HepG2 (cell line): ENCODE measurements at regions not wholly inside any gene's neighbourhood (a gene's known extent, or its start where the extent isn't known, plus 50 kb on each side); places are given as distances from the start of the nearest gene placed in this dataset.

Experiments used
- ATAC-seq: fragments of 200-7000 bp; cut with Tn5 transposase; 3 replicates; pipeline ENCODE4 v1.9.1; 2020; ENCODE audit warnings: mild to moderate bottlenecking, moderate library complexity
- BruUV-seq: library from RNA; stranded (reverse); fragments of 400-500 nt; replicated peaks from 2 replicates; lab custom pipeline; 2021; lab: Mats Ljungman, UMichigan
- CTCF ChIA-PET: fragments of 300-600 bp; formaldehyde crosslinking; extraction: SDS; loops from one replicate; lab custom pipeline; 2021; ENCODE audit warnings: low total read pairs, inconsistent platforms, low intra/inter-chr PET ratio; lab: Yijun Ruan, JAX
- POLR2A ChIA-PET: fragments of 350-600 bp; sonication (Branson Sonifier 250); formaldehyde crosslinking; loops from one replicate; lab custom pipeline; 2020; ENCODE audit warnings: antibody characterized with exemption, inconsistent platforms; lab: Yijun Ruan, JAX
- DNase-seq: peaks from one replicate; pipeline ENCODE4 v3.0.0-alpha.2; 2015; ENCODE audit warnings: low spot score
- FAIRE-seq: peaks from 3 replicates; lab custom pipeline; 2011; peaks lifted over from hg19 to GRCh38; lab: Jason Lieb, UNC
- H2AFZ ChIP-seq: one replicate; pipeline ENCODE4 v1.6.1; 2011; ENCODE audit warnings: low read length, inconsistent platforms
- H3K27ac ChIP-seq: fragments of 300-600 bp; 3 replicates; pipeline ENCODE4 v1.8.0; 2011; ENCODE audit warnings: mixed run types, mild to moderate bottlenecking, mixed read lengths, low read length, inconsistent platforms; ENCODE audit not compliant: insufficient read depth; ENCODE audit errors: extremely low read length
- H3K27me3 ChIP-seq, 2 experiments: fragments of 200-600 bp in 1 of 2; 2 replicates in 1 of 2; 3 replicates in 1 of 2; pipeline versions ENCODE4 v1.6.0 to v1.8.0; 2011; ENCODE audit warnings: low read length in 2 of 2, mild to moderate bottlenecking in 2 of 2, moderate library complexity in 2 of 2, inconsistent platforms in 1 of 2; ENCODE audit not compliant: insufficient read depth in 2 of 2, control insufficient read depth in 1 of 2
- H3K36me3 ChIP-seq, 2 experiments: fragments of 200-600 bp in 1 of 2; replicated peaks in 1 of 2; 2 replicates in 1 of 2; 3 replicates in 1 of 2; pipeline versions ENCODE4 v1.5.1 to v1.8.0; 2011; ENCODE audit warnings: low read length in 2 of 2, inconsistent platforms in 1 of 2; ENCODE audit not compliant: insufficient read depth in 2 of 2, control insufficient read depth in 1 of 2
- H3K4me1 ChIP-seq: 2 replicates; pipeline ENCODE4 v1.5.1; 2012; ENCODE audit warnings: low read length, inconsistent platforms; ENCODE audit not compliant: insufficient read depth
- H3K4me2 ChIP-seq: 2 replicates; pipeline ENCODE4 v1.6.0; 2011; ENCODE audit warnings: low read depth, low read length, inconsistent platforms
- H3K4me3 ChIP-seq, 3 experiments: fragments of 200-600 bp in 1 of 3; sonication (generic), shearing (Covaris generic) in 1 of 3; replicated peaks in 1 of 3; 2 replicates each; pipeline ENCODE4 v1.5.1; 2011 to 2016; ENCODE audit warnings: low read length in 3 of 3, inconsistent platforms in 2 of 3, low read depth in 2 of 3, mild to moderate bottlenecking in 2 of 3, control low read depth in 1 of 3, mixed read lengths in 1 of 3; ENCODE audit not compliant: insufficient read depth in 1 of 3
- H3K79me2 ChIP-seq: one replicate; pipeline ENCODE4 v1.6.1; 2011; ENCODE audit warnings: low read length, inconsistent platforms; ENCODE audit not compliant: insufficient read depth
- H3K9ac ChIP-seq: 2 replicates; pipeline ENCODE4 v1.6.0; 2011; ENCODE audit warnings: mild to moderate bottlenecking, low read depth, low read length, inconsistent platforms; ENCODE audit not compliant: insufficient read depth
- H3K9me3 ChIP-seq: 2 replicates; pipeline ENCODE4 v1.5.1; 2012; ENCODE audit warnings: mild to moderate bottlenecking, low read length
- H4K20me1 ChIP-seq: 2 replicates; pipeline ENCODE4 v1.6.0; 2011; ENCODE audit warnings: inconsistent platforms, mild to moderate bottlenecking, low read length, moderate library complexity; ENCODE audit not compliant: insufficient read depth
- ATF5 ChIP-seq: sonication (generic); formaldehyde crosslinking; IDR thresholded peaks from 2 replicates; pipeline ENCODE4 v1.4.0; 2020; ENCODE audit warnings: mild to moderate bottlenecking, low read depth, missing genetic modification reagents
- EHMT2 ChIP-seq: fragments of 200-600 bp; sonication (generic); IDR thresholded peaks from 2 replicates; pipeline ENCODE4 v1.7.0; 2017; ENCODE audit warnings: antibody characterized with exemption, low read depth, low read length, borderline replicate concordance
- GABPB1 ChIP-seq: IDR thresholded peaks from 2 replicates; pipeline ENCODE4 v1.6.1; 2016; ENCODE audit warnings: mild to moderate bottlenecking, missing genetic modification reagents, moderate library complexity, missing compliant biosample characterization
- GATAD2A ChIP-seq: IDR thresholded peaks from 2 replicates; pipeline ENCODE4 v1.6.1; 2016
- GZF1 ChIP-seq: sonication (generic); formaldehyde crosslinking; IDR thresholded peaks from 2 replicates; pipeline ENCODE4 v1.5.1; 2020; ENCODE audit warnings: mild to moderate bottlenecking, missing genetic modification reagents
- HNF4G ChIP-seq, 2 experiments: sonication (generic) in 1 of 2; formaldehyde crosslinking in 1 of 2; IDR thresholded peaks; 2 replicates each; pipeline versions ENCODE4 v1.4.0 to v1.6.1; 2011 to 2020; ENCODE audit warnings: borderline replicate concordance in 2 of 2, low read depth in 2 of 2, mild to moderate bottlenecking in 2 of 2, low read length in 1 of 2, missing genetic modification reagents in 1 of 2, moderate library complexity in 1 of 2
- IKZF1 ChIP-seq: fragments of 450-650 bp; IDR thresholded peaks from 2 replicates; pipeline ENCODE4 v1.7.1; 2016
- MEF2D ChIP-seq: sonication (generic); formaldehyde crosslinking; IDR thresholded peaks from 2 replicates; pipeline ENCODE4 v1.5.1; 2020; ENCODE audit warnings: mild to moderate bottlenecking, missing genetic modification reagents
- NFIB ChIP-seq: sonication (generic); formaldehyde crosslinking; IDR thresholded peaks from 2 replicates; pipeline ENCODE4 v1.9.0; 2021; ENCODE audit warnings: missing genetic modification reagents, mild to moderate bottlenecking, borderline replicate concordance
- NFKBIZ ChIP-seq: IDR thresholded peaks from 2 replicates; pipeline ENCODE4 v1.6.1; 2018; ENCODE audit warnings: missing genetic modification reagents, missing compliant biosample characterization
- PREB ChIP-seq: sonication (generic); formaldehyde crosslinking; IDR thresholded peaks from 2 replicates; pipeline ENCODE4 v1.4.0; 2020; ENCODE audit warnings: missing genetic modification reagents
- RXRA ChIP-seq: sonication (generic); formaldehyde crosslinking; IDR thresholded peaks from 2 replicates; pipeline ENCODE4 v1.5.1; 2020; ENCODE audit warnings: missing genetic modification reagents
- TRIM22 ChIP-seq: fragments of 450-650 bp; IDR thresholded peaks from 2 replicates; pipeline ENCODE4 v1.6.1; 2017
- ZKSCAN8 ChIP-seq: IDR thresholded peaks from 2 replicates; pipeline ENCODE4 v1.6.1; 2016; ENCODE audit warnings: borderline replicate concordance, missing genetic modification reagents, missing compliant biosample characterization
- ZNF552 ChIP-seq: sonication (generic); formaldehyde crosslinking; IDR thresholded peaks from 2 replicates; pipeline ENCODE4 v1.9.0; 2022; ENCODE audit warnings: missing genetic modification reagents, mild to moderate bottlenecking, borderline replicate concordance
- ZNF660 ChIP-seq: sonication (generic); formaldehyde crosslinking; IDR thresholded peaks from 2 replicates; pipeline ENCODE4 v1.5.1; 2020; ENCODE audit warnings: mild to moderate bottlenecking, low read depth, missing genetic modification reagents, borderline replicate concordance
- ZNF777 ChIP-seq: sonication (generic); formaldehyde crosslinking; IDR thresholded peaks from 2 replicates; pipeline ENCODE4 v1.4.0; 2020; ENCODE audit warnings: missing genetic modification reagents
- ZNF878 ChIP-seq: sonication (generic); formaldehyde crosslinking; IDR thresholded peaks from 2 replicates; pipeline ENCODE4 v1.8.1; 2023; ENCODE audit warnings: mild to moderate bottlenecking, missing genetic modification reagents, moderate library complexity
- WGBS: methylation state at CpG from one replicate; pipeline ENCODE4 v1.1.6; 2017; ENCODE audit warnings: low lambda C conversion rate; 5-methylcytosine and 5-hydroxymethylcytosine counted together
- in situ Hi-C: cut with HindIII; loops from 2 replicates; pipeline ENCODE4 v1.10.0; 2017; ENCODE audit warnings: low pct_unique_long_range_greater_than_20kb; ENCODE audit not compliant: extremely low pct_ligation_motif_present
- intact Hi-C: fragments of 100-400 bp; cut with micrococcal nuclease; formaldehyde crosslinking; loops from one replicate; pipeline ENCODE4 v1.10.0; 2022; ENCODE audit not compliant: unreplicated experiment
- TF ChIP-seq, protein P1 (sequence below): sonication (generic); formaldehyde crosslinking; IDR thresholded peaks from 2 replicates; pipeline ENCODE4 v1.8.1; 2023; ENCODE audit warnings: mild to moderate bottlenecking, inconsistent platforms, moderate library complexity, missing genetic modification reagents, borderline replicate concordance

DNA sequence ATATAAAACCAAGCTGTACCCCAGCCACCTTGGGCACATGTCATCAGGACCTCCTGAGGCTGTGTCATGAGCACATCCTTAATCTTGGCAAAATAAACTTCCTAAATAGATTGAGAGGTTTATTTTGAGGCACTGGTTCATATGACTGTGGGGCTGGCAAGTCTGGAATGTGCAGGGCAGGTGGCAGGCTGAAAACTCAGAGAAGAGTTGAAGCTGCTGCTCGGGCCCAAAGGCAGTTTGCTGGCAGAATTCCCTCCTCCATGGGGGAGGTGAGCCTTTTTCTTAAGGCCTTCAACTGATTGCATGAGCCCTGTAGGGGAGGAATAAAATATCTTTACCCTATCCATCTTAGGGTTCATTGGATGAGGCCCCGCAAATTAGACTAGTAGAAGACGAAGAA, 72.2 kb upstream of the CDK20 start (continued):
- no peak for TF ChIP-seq EHMT2
- TF ChIP-seq PREB (CRISPR knock-in tag) = no peak

GRCh38 chr9:88045686-88046085, 71.4 kb upstream of the CDK20 start:
- Histone ChIP-seq H3K9ac (no peak overlapping the region), H2AFZ (no peak overlapping the region), H4K20me1 (no peaks in the 10 kb centered on the region), H3K9me3 (peaks cover 14% of the 10 kb centered on the region), H3K27ac (no peak overlapping the region), H3K36me3 (no peaks in the 10 kb centered on the region), H3K4me1 (no peaks in the 10 kb centered on the region), H3K79me2 (no peaks in the 10 kb centered on the region), H3K4me3 (no peak overlapping the region), H3K4me2 (no peak overlapping the region), H3K27me3 (no peaks in the 10 kb centered on the region)
- 24% methylated on average over 3 of the region's 3 CpGs for WGBS
- intact Hi-C loops = loop anchor here (10.0 kb wide), 1 partner anchor 361 kb away; no protein-coding TSS in a partner anchor
- FAIRE-seq (no peak), DNase-seq (no peak), ATAC-seq (no peak)
- ChIA-PET POLR2A (no interaction called here), CTCF (no interaction called here)
- in situ Hi-C loops = no loop called here
- no TSS peak for BruUV-seq
- TF ChIP-seq ZNF660 (CRISPR knock-in tag) = no peak
- TF ChIP-seq ATF5 (CRISPR knock-in tag) = no peak
- no peak for TF ChIP-seq NFIB (CRISPR knock-in tag)
- no peak for TF ChIP-seq IKZF1
- no peak for TF ChIP-seq TRIM22
- no peak for TF ChIP-seq GZF1
- no peak for TF ChIP-seq RXRA (CRISPR knock-in tag)
- no peak for TF ChIP-seq GATAD2A
- no peak for TF ChIP-seq ZNF777 (CRISPR knock-in tag)
- no peak for TF ChIP-seq NFKBIZ
- TF ChIP-seq ZNF552 = no peak
- TF ChIP-seq HNF4G (IDR thresholded peaks at IDR 0.05; ENCODE audit: borderline replicate concordance, low read depth, low read length) = no peak
- no peak for TF ChIP-seq HNF4G (CRISPR knock-in tag; IDR thresholded peaks at IDR 0.05; ENCODE audit: borderline replicate concordance, low read depth)
- TF ChIP-seq ZNF878 = no peak
- TF ChIP-seq, protein P1, sequence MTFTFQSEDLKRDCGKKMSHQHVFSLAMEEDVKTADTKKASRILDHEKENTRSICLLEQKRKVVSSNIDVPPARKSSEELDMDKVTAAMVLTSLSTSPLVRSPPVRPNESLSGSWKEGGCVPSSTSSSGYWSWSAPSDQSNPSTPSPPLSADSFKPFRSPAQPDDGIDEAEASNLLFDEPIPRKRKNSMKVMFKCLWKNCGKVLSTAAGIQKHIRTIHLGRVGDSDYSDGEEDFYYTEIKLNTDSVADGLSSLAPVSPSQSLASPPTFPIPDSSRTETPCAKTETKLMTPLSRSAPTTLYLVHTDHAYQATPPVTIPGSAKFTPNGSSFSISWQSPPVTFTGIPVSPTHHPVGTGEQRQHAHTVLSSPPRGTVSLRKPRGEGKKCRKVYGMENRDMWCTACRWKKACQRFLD (CRISPR knock-in tag) = no peak
- no peak for TF ChIP-seq GABPB1
- no peak for TF ChIP-seq MEF2D (CRISPR knock-in tag)
- TF ChIP-seq ZKSCAN8 (CRISPR knock-in tag) = no peak
